ENCODE measurements at regions not wholly inside any gene's neighbourhood (a gene's known extent, or its start where the extent isn't known, plus 50 kb on each side); places are given as distances from the start of the nearest gene placed in this dataset.

GRCh38 chr11:119788911-119789560 lies 60.0 kb upstream of the NECTIN1 start:
- TF ChIP-seq POLR2A (IDR thresholded peaks at IDR 0.05): no peak
- TF ChIP-seq, protein P1, sequence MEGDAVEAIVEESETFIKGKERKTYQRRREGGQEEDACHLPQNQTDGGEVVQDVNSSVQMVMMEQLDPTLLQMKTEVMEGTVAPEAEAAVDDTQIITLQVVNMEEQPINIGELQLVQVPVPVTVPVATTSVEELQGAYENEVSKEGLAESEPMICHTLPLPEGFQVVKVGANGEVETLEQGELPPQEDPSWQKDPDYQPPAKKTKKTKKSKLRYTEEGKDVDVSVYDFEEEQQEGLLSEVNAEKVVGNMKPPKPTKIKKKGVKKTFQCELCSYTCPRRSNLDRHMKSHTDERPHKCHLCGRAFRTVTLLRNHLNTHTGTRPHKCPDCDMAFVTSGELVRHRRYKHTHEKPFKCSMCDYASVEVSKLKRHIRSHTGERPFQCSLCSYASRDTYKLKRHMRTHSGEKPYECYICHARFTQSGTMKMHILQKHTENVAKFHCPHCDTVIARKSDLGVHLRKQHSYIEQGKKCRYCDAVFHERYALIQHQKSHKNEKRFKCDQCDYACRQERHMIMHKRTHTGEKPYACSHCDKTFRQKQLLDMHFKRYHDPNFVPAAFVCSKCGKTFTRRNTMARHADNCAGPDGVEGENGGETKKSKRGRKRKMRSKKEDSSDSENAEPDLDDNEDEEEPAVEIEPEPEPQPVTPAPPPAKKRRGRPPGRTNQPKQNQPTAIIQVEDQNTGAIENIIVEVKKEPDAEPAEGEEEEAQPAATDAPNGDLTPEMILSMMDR (IDR thresholded peaks at IDR 0.05): no peak
